Bronchial epithelial cell (primary cell): ENCODE measurements at regions not wholly inside any gene's neighbourhood (a gene's known extent, or its start where the extent isn't known, plus 50 kb on each side); places are given as distances from the start of the nearest gene placed in this dataset.

Experiments used
- DNase-seq: peaks from one replicate; pipeline ENCODE4 v3.0.0-alpha.2; 2010; ENCODE audit warnings: low read depth
- FAIRE-seq: peaks from 2 replicates; lab custom pipeline; 2011; peaks lifted over from hg19 to GRCh38; lab: Jason Lieb, UNC
- H3K27me3 ChIP-seq: 2 replicates; pipeline ENCODE4 v1.5.1; 2011; ENCODE audit warnings: low read length; ENCODE audit not compliant: control insufficient read depth, insufficient read depth
- H3K36me3 ChIP-seq: 2 replicates; pipeline ENCODE4 v1.5.1; 2011; ENCODE audit warnings: low read length; ENCODE audit not compliant: control insufficient read depth, insufficient read depth
- H3K4me3 ChIP-seq: 2 replicates; pipeline ENCODE4 v1.5.1; 2011; ENCODE audit warnings: mild to moderate bottlenecking, low read depth, low read length, control low read depth
- CTCF ChIP-seq: IDR thresholded peaks from 2 replicates; pipeline ENCODE4 v1.5.1; 2011; ENCODE audit warnings: mild to moderate bottlenecking, moderate library complexity, low read length, control low read depth, inconsistent platforms; ENCODE audit not compliant: insufficient read depth, severe bottlenecking

DNA sequence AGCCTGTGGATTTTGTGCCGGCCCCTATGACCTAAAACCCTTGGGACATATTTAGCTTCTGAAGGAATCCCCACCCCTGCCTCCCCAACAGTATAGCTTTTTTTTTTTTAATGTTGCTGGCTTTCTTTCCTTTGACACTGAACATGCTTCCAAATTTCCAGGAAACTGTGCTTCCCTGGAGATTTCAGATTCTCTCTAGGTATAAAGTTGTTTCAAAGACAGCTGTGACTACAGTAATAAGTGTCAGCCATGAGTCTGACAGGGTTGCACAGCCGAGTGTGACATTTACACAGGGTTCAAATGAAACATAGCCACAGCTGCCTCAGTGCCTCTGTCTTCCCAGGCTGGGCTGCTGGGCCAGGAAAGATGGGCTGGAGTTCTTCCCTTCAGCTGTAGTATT is 466.6 kb upstream of the COBL start:
- no peak for DNase-seq

GRCh38 chr7:51778121-51778520 is 461.5 kb upstream of the COBL start:
- FAIRE-seq, result no peak
- Histone ChIP-seq H3K36me3 (no peaks in the 10 kb centered on the region), H3K4me3 (no peak overlapping the region), H3K27me3 (no peaks in the 10 kb centered on the region)
- no peak for DNase-seq
- no peak for TF ChIP-seq CTCF

More for the DNA sequence above, 466.6 kb upstream of the COBL start:
- H3K4me3 ChIP-seq, result no peak overlapping the region
- no peaks in the 10 kb centered on the region for H3K36me3 ChIP-seq
- no peak for FAIRE-seq
- no peak for TF ChIP-seq CTCF
- H3K27me3 ChIP-seq, result no peaks in the 10 kb centered on the region

- Histone ChIP-seq H3K4me3 (no peak overlapping the region), H3K36me3 (no peaks in the 10 kb centered on the region), H3K27me3 (no peaks in the 10 kb centered on the region)
- no peak for TF ChIP-seq CTCF
- DNase-seq (no peak), FAIRE-seq (no peak)
Observed at GRCh38 chr7:51774178-51774577, 457.6 kb upstream of the COBL start.

DNA sequence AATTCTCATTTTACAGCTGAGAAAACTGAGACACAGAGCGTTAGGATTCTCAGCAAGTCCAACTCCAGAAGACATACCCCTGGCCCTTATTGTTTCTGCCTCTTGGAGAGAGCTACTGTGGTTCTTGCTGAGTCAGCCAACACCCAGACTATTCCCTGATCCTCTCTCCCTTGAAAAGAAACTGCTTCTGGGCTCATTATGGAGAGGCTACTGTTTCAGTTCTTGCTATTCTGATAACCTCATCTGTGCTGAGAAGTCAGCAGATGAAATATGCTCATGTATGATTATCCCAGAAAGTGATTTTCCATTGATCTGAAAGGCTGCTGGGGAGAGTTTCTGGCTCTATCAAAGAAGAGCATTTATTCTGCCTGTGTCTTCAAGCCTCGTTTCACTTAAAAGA is 455.6 kb upstream of the COBL start:
- no peak for TF ChIP-seq CTCF
- DNase-seq, result no peak
- Histone ChIP-seq H3K36me3 (no peaks in the 10 kb centered on the region), H3K27me3 (no peaks in the 10 kb centered on the region), H3K4me3 (no peak overlapping the region)
- FAIRE-seq, result no peak

GRCh38 chr7:51764976-51765375 is 448.4 kb upstream of the COBL start:
- Histone ChIP-seq H3K4me3 (no peak overlapping the region), H3K27me3 (no peaks in the 10 kb centered on the region), H3K36me3 (no peaks in the 10 kb centered on the region)
- DNase-seq (no peak), FAIRE-seq (no peak)
- no peak for TF ChIP-seq CTCF

- H3K36me3 ChIP-seq, result no peaks in the 10 kb centered on the region
- FAIRE-seq (no peak), DNase-seq (no peak)
- H3K4me3 ChIP-seq, result no peak overlapping the region
- no peak for TF ChIP-seq CTCF
- H3K27me3 ChIP-seq, result no peaks in the 10 kb centered on the region
Observed at GRCh38 chr7:51759985-51760384, 443.4 kb upstream of the COBL start.
